ENCODE measurements at regions not wholly inside any gene's neighbourhood (a gene's known extent, or its start where the extent isn't known, plus 50 kb on each side); places are given as distances from the start of the nearest gene placed in this dataset.

DNA sequence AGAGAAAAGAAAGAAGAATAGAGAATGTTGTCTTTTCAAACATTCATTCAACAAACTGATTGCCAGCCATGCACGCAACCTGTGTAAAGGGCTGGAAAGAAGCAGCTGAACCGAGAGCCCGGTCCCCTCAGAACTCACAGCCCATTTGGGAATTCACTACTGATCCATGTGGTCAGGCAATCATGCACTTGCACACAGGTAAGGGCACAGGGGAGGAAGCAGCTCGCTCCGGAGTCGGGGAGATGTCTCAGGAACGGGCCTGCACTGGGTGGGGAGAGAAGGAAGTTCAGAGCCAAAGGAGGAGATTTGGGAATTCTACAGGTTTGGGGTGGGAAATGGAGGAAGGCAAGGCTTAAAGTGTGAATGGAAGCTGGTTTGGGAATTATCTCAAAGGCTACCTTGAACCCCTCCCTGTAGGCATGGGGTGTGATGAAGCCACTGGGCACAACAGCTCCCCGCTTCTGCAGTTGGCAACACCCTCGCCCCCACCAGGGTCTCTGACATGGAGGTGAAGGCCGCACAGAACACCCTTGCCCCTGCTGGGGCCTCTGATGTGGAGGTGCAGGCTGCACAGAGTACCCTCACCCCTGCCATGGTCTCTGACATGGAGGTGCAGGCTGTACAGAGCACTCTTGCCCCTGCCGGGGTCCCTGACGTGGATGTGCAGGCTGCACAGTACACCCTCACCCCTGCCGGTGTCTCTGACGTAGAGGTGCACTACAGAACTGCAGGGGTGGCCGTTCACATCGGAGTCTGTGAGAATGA, 194.4 kb upstream of the RNF32 start:
- no peak for DNase-seq (ENCODE audit: low read depth in 2 of 2)
- H3K4me3 ChIP-seq (replicated peaks in 1 of 2; ENCODE audit: low read depth in 2 of 2, low read length in 2 of 2): no peak overlapping the region
- TF ChIP-seq, protein P1, sequence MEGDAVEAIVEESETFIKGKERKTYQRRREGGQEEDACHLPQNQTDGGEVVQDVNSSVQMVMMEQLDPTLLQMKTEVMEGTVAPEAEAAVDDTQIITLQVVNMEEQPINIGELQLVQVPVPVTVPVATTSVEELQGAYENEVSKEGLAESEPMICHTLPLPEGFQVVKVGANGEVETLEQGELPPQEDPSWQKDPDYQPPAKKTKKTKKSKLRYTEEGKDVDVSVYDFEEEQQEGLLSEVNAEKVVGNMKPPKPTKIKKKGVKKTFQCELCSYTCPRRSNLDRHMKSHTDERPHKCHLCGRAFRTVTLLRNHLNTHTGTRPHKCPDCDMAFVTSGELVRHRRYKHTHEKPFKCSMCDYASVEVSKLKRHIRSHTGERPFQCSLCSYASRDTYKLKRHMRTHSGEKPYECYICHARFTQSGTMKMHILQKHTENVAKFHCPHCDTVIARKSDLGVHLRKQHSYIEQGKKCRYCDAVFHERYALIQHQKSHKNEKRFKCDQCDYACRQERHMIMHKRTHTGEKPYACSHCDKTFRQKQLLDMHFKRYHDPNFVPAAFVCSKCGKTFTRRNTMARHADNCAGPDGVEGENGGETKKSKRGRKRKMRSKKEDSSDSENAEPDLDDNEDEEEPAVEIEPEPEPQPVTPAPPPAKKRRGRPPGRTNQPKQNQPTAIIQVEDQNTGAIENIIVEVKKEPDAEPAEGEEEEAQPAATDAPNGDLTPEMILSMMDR (IDR thresholded peaks at IDR 0.05; ENCODE audit: low read depth, low read length): no peak

DNA sequence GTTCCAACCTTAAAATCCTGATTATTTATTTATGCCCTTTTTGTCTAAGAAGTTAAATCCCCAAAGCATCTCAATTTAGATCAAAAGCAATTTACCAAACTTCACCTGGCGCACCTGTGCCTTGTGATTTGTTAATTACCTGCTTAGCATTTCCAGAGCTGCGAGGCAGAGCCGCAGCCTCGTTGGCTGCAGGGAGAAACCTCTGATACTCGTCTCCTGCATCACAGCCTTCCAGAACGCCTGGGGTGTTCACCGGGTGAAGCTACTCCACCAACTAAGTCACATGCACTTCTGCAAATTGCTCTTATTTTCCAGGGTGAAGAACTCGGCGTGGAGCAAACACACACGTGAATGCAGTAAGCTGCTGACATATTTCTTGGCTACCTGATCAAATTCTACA, 198.1 kb upstream of the RNF32 start:
- TF ChIP-seq, protein P1 (IDR thresholded peaks at IDR 0.05; ENCODE audit: low read depth, low read length): no peak
- no peak overlapping the region for H3K4me3 ChIP-seq (replicated peaks in 1 of 2; ENCODE audit: low read depth in 2 of 2, low read length in 2 of 2)
- DNase-seq (ENCODE audit: low read depth in 2 of 2): no peak

DNA sequence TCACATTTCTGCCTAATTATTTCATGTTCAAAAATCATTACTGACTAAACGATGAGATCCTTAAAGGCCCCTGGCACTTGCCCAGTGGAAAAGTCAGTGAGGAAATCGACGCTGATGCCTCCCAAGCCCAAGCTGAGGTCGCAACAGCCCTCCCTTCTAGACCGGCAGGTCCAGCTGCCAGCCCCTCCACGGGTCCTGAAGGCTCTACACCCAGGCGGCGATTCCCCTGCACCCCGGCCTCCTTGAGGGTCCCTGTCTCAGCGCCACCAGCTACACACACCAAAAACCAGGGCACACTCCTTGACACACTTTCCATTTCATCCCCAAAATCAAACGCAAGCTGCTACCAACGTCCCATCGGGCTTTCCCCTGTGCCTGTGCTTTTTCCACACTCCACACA, 200.1 kb upstream of the RNF32 start:
- H3K4me3 ChIP-seq (replicated peaks in 1 of 2; ENCODE audit: low read depth in 2 of 2, low read length in 2 of 2): no peak overlapping the region
- TF ChIP-seq, protein P1 (IDR thresholded peaks at IDR 0.05; ENCODE audit: low read depth, low read length): no peak
- DNase-seq (ENCODE audit: low read depth in 2 of 2): no peak

DNA sequence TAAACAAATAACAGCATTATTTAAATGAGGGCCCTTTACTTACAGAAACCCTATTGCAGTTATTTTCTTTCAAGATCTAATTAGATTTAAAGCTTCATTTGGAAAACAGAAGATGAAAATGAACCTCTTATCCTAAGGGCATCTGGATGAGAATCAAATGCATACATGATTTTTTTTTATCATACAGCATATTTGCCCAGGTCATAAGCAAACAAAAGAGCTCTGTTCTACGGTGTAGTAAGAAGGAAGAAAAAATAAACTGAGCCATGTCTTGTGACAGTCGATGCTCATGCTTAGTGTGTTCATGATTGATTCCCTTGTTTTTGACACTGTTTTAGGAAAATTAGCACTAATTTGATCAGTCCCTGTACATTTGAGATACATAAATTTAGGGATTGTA, 202.6 kb upstream of the RNF32 start:
- DNase-seq (ENCODE audit: low read depth in 2 of 2): no peak
- TF ChIP-seq, protein P1 (IDR thresholded peaks at IDR 0.05; ENCODE audit: low read depth, low read length): no peak
- H3K4me3 ChIP-seq (replicated peaks in 1 of 2; ENCODE audit: low read depth in 2 of 2, low read length in 2 of 2): no peak overlapping the region

DNA sequence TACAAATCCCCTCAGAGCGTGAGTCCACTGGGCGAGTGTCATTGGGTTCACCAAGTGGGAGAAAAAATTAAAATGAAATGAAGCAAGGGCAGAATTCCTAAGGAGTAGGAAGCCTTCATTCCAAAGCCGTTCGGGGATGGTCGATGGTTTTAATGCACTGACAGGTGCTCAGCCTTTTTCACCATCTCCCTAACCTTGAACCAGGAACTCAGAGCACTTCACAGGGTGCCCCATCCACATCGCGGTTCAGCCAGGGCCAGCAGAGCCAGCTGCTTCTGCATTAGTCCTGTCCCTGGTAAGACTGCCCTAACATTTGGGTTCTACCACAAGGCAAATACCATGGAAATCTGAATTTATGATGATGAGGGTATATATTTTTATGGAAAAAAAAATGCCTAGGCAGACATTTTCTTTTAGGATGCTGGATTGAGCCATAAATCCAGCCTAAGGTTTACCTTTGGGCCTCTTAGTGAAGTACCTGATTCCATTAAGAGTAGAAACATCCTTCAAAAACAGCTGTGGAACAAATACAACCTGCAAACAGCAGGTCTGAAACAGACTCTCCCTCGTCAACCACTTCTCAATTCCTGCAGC, 203.5 kb upstream of the RNF32 start:
- H3K4me3 ChIP-seq (replicated peaks in 1 of 2; ENCODE audit: low read depth in 2 of 2, low read length in 2 of 2): no peak overlapping the region
- DNase-seq (ENCODE audit: low read depth in 2 of 2): no peak
- TF ChIP-seq, protein P1 (IDR thresholded peaks at IDR 0.05; ENCODE audit: low read depth, low read length): no peak

DNA sequence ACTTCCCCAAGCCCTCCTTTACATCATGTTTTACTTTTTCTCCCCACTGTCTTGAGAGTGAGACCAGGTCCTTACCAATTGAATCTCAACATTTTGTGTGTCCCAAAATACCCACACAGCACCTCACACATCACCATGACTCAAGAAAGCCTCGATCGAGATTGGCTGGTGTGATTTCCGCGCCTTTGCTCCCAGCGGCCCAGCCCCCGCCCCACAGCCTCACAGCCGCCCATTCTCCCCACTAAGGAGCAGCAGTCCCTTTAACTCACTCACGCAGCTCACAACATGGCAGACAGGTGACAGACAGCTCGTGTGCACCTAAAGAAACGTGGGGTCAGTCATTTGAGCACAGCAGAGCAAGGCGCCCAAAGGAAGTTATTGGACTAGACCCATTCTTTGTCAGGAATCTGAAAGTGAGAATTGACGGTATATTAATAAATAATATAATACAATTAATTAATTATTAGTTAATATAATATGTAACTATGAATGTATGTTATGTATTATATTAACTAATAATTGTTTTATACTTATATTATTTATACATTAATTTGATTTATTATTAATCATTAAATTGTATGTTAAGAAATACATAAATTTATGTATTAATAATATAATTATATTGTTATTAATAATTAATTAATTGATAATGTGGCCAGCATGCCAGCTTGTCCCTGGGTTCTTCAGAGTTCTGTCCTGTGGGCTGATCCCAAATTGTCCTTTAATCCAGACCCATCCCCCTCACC, 204.9 kb upstream of the RNF32 start:
- DNase-seq (ENCODE audit: low read depth in 2 of 2): no peak
- TF ChIP-seq, protein P1 (IDR thresholded peaks at IDR 0.05; ENCODE audit: low read depth, low read length): no peak
- H3K4me3 ChIP-seq (replicated peaks in 1 of 2; ENCODE audit: low read depth in 2 of 2, low read length in 2 of 2): no peak overlapping the region
